WTC11 (cell line): ENCODE measurements at regions not wholly inside any gene's neighbourhood (a gene's known extent, or its start where the extent isn't known, plus 50 kb on each side); places are given as distances from the start of the nearest gene placed in this dataset.

Experiments used
- CTCF ChIP-seq: fragments of 200-600 bp; IDR thresholded peaks from 2 replicates; pipeline ENCODE4 v1.8.0; 2022; ENCODE audit warnings: antibody characterized with exemption
- GABPB1 ChIP-seq: sonication (generic); formaldehyde crosslinking; IDR thresholded peaks from 2 replicates; pipeline ENCODE4 v1.8.1; 2023; ENCODE audit warnings: mild to moderate bottlenecking, missing genetic modification reagents
- RELA ChIP-seq: sonication (generic); formaldehyde crosslinking; IDR thresholded peaks from 2 replicates; pipeline ENCODE4 v1.8.1; 2022; ENCODE audit warnings: missing genetic modification reagents, mild to moderate bottlenecking, borderline replicate concordance
- SMAD3 ChIP-seq: sonication (generic); formaldehyde crosslinking; IDR thresholded peaks from 2 replicates; pipeline ENCODE4 v1.8.0; 2022; ENCODE audit warnings: missing genetic modification reagents, mild to moderate bottlenecking, borderline replicate concordance

DNA sequence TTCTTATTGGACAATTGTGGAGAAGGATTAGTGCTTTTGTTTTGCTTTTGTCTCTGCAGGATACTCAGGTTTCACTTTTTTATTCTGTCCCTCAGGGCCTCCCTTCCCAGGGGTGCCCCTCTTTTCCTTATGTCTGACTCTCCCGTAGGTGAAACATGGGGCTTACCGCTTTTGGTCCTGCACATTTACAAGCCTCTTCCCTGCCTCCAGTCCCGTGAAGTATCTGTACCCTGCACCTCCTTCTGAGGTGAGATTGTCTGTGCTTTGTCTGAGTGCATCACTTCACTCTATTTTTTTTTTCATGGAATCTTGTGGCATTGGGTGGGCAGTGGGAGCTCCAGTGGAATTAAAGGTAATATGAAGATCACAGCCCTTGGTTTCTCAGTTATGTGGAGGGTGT lies 758.1 kb upstream of the TPTE start:
- TF ChIP-seq CTCF (no peak), GABPB1 (CRISPR knock-in tag) (no peak), RELA (CRISPR knock-in tag) (no peak), SMAD3 (CRISPR knock-in tag) (no peak)
